ENCODE measurements at regions not wholly inside any gene's neighbourhood (a gene's known extent, or its start where the extent isn't known, plus 50 kb on each side); places are given as distances from the start of the nearest gene placed in this dataset.
"Not testable (repeated sequence)": the region's sequence is repeated elsewhere in the genome, so short reads cannot be mapped to it uniquely, and the experiment has no call there.

GRCh38 chr5:19246191-19246590, 741.8 kb downstream of the CDH18 start:
- TF ChIP-seq CTCF (IDR thresholded peaks at IDR 0.05; ENCODE audit: borderline replicate concordance, extremely low read depth, low read length, poor library complexity, severe bottlenecking); EZH2 (IDR thresholded peaks at IDR 0.05; ENCODE audit: borderline replicate concordance, low read depth, low read length, severe bottlenecking): not testable (repeated sequence)

Data from DND-41 (cell line).